GM21529 (cell line): ENCODE measurements at regions not wholly inside any gene's neighbourhood (a gene's known extent, or its start where the extent isn't known, plus 50 kb on each side); places are given as distances from the start of the nearest gene placed in this dataset.
"Not testable (repeated sequence)": the region's sequence is repeated elsewhere in the genome, so short reads cannot be mapped to it uniquely, and the experiment has no call there.

ENCODE experiments used
- ATAC-seq: cut with Tn5 transposase; IDR thresholded peaks from one replicate; pipeline ENCODE4 v1.9.1; 2021; ENCODE audit not compliant: unreplicated experiment

GRCh38 chr6:167407239-167408064, 82.6 kb downstream of the TTLL2 start:
- ATAC-seq: no peak

GRCh38 chr6:167408235-167408869, 83.5 kb downstream of the TTLL2 start:
- no peak for ATAC-seq

GRCh38 chr6:167409079-167409478, 84.2 kb downstream of the TTLL2 start:
- no peak for ATAC-seq

GRCh38 chr6:167409694-167410093, 84.8 kb downstream of the TTLL2 start:
- no peak for ATAC-seq

- ATAC-seq: no peak
Measured at GRCh38 chr6:167410462-167410861, 85.6 kb downstream of the TTLL2 start.

GRCh38 chr6:167412506-167412905, 87.6 kb downstream of the TTLL2 start:
- ATAC-seq: no peak

- ATAC-seq: no peak
Measured at GRCh38 chr6:167415441-167415961, 90.6 kb downstream of the TTLL2 start.

- no peak for ATAC-seq
Measured at GRCh38 chr6:167416676-167417430, 92.0 kb downstream of the TTLL2 start.

GRCh38 chr6:167420177-167420576, 95.3 kb downstream of the TTLL2 start:
- no peak for ATAC-seq

- no peak for ATAC-seq
Measured at GRCh38 chr6:167420858-167421766, 96.2 kb downstream of the TTLL2 start.

GRCh38 chr6:167421944-167422343, 97.1 kb downstream of the TTLL2 start:
- ATAC-seq: not testable (repeated sequence)

- ATAC-seq: no peak
Measured at GRCh38 chr6:167422934-167423333, 98.0 kb downstream of the TTLL2 start.

GRCh38 chr6:167424060-167424673, 99.3 kb downstream of the TTLL2 start:
- no peak for ATAC-seq

- no peak for ATAC-seq
Measured at GRCh38 chr6:167424700-167425099, 99.8 kb downstream of the TTLL2 start.

GRCh38 chr6:167426084-167426483, 101.2 kb downstream of the TTLL2 start:
- ATAC-seq: no peak

- ATAC-seq: no peak
Measured at GRCh38 chr6:167426651-167427050, 101.8 kb downstream of the TTLL2 start.

- ATAC-seq: no peak
Measured at GRCh38 chr6:167428664-167429333, 103.9 kb downstream of the TTLL2 start.

GRCh38 chr6:167429353-167429752, 104.5 kb downstream of the TTLL2 start:
- ATAC-seq: no peak

- no peak for ATAC-seq
Measured at GRCh38 chr6:167435209-167435728, 110.4 kb downstream of the TTLL2 start.
